HepG2 (cell line): ENCODE measurements at regions not wholly inside any gene's neighbourhood (a gene's known extent, or its start where the extent isn't known, plus 50 kb on each side); places are given as distances from the start of the nearest gene placed in this dataset.

Source experiments
- ATAC-seq: fragments of 200-7000 bp; cut with Tn5 transposase; 3 replicates; pipeline ENCODE4 v1.9.1; 2020; ENCODE audit warnings: mild to moderate bottlenecking, moderate library complexity
- BruUV-seq: library from RNA; stranded (reverse); fragments of 400-500 nt; replicated peaks from 2 replicates; lab custom pipeline; 2021; lab: Mats Ljungman, UMichigan
- CTCF ChIA-PET: fragments of 300-600 bp; formaldehyde crosslinking; extraction: SDS; loops from one replicate; lab custom pipeline; 2021; ENCODE audit warnings: low total read pairs, inconsistent platforms, low intra/inter-chr PET ratio; lab: Yijun Ruan, JAX
- POLR2A ChIA-PET: fragments of 350-600 bp; sonication (Branson Sonifier 250); formaldehyde crosslinking; loops from one replicate; lab custom pipeline; 2020; ENCODE audit warnings: antibody characterized with exemption, inconsistent platforms; lab: Yijun Ruan, JAX
- DNase-seq: peaks from one replicate; pipeline ENCODE4 v3.0.0-alpha.2; 2015; ENCODE audit warnings: low spot score
- FAIRE-seq: peaks from 3 replicates; lab custom pipeline; 2011; peaks lifted over from hg19 to GRCh38; lab: Jason Lieb, UNC
- H2AFZ ChIP-seq: one replicate; pipeline ENCODE4 v1.6.1; 2011; ENCODE audit warnings: low read length, inconsistent platforms
- H3K27ac ChIP-seq: fragments of 300-600 bp; 3 replicates; pipeline ENCODE4 v1.8.0; 2011; ENCODE audit warnings: mixed run types, mild to moderate bottlenecking, mixed read lengths, low read length, inconsistent platforms; ENCODE audit not compliant: insufficient read depth; ENCODE audit errors: extremely low read length
- H3K27me3 ChIP-seq, 2 experiments: fragments of 200-600 bp in 1 of 2; 2 replicates in 1 of 2; 3 replicates in 1 of 2; pipeline versions ENCODE4 v1.6.0 to v1.8.0; 2011; ENCODE audit warnings: low read length in 2 of 2, mild to moderate bottlenecking in 2 of 2, moderate library complexity in 2 of 2, inconsistent platforms in 1 of 2; ENCODE audit not compliant: insufficient read depth in 2 of 2, control insufficient read depth in 1 of 2
- H3K36me3 ChIP-seq, 2 experiments: fragments of 200-600 bp in 1 of 2; replicated peaks in 1 of 2; 2 replicates in 1 of 2; 3 replicates in 1 of 2; pipeline versions ENCODE4 v1.5.1 to v1.8.0; 2011; ENCODE audit warnings: low read length in 2 of 2, inconsistent platforms in 1 of 2; ENCODE audit not compliant: insufficient read depth in 2 of 2, control insufficient read depth in 1 of 2
- H3K4me1 ChIP-seq: 2 replicates; pipeline ENCODE4 v1.5.1; 2012; ENCODE audit warnings: low read length, inconsistent platforms; ENCODE audit not compliant: insufficient read depth
- H3K4me2 ChIP-seq: 2 replicates; pipeline ENCODE4 v1.6.0; 2011; ENCODE audit warnings: low read depth, low read length, inconsistent platforms
- H3K4me3 ChIP-seq, 3 experiments: fragments of 200-600 bp in 1 of 3; sonication (generic), shearing (Covaris generic) in 1 of 3; replicated peaks in 1 of 3; 2 replicates each; pipeline ENCODE4 v1.5.1; 2011 to 2016; ENCODE audit warnings: low read length in 3 of 3, inconsistent platforms in 2 of 3, low read depth in 2 of 3, mild to moderate bottlenecking in 2 of 3, control low read depth in 1 of 3, mixed read lengths in 1 of 3; ENCODE audit not compliant: insufficient read depth in 1 of 3
- H3K79me2 ChIP-seq: one replicate; pipeline ENCODE4 v1.6.1; 2011; ENCODE audit warnings: low read length, inconsistent platforms; ENCODE audit not compliant: insufficient read depth
- H3K9ac ChIP-seq: 2 replicates; pipeline ENCODE4 v1.6.0; 2011; ENCODE audit warnings: mild to moderate bottlenecking, low read depth, low read length, inconsistent platforms; ENCODE audit not compliant: insufficient read depth
- H3K9me3 ChIP-seq: 2 replicates; pipeline ENCODE4 v1.5.1; 2012; ENCODE audit warnings: mild to moderate bottlenecking, low read length
- H4K20me1 ChIP-seq: 2 replicates; pipeline ENCODE4 v1.6.0; 2011; ENCODE audit warnings: inconsistent platforms, mild to moderate bottlenecking, low read length, moderate library complexity; ENCODE audit not compliant: insufficient read depth
- MZF1 ChIP-seq: sonication (generic); formaldehyde crosslinking; IDR thresholded peaks from 2 replicates; pipeline ENCODE4 v1.8.1; 2023; ENCODE audit warnings: mild to moderate bottlenecking, missing genetic modification reagents, borderline replicate concordance
- NFE2L1 ChIP-seq: sonication (generic); formaldehyde crosslinking; IDR thresholded peaks from 2 replicates; pipeline ENCODE4 v1.4.0; 2020; ENCODE audit warnings: missing genetic modification reagents, mild to moderate bottlenecking, borderline replicate concordance
- TOE1 ChIP-seq: sonication (generic); formaldehyde crosslinking; IDR thresholded peaks from 2 replicates; pipeline ENCODE4 v1.4.0; 2020; ENCODE audit warnings: mild to moderate bottlenecking, missing genetic modification reagents
- ZNF10 ChIP-seq: sonication (generic); formaldehyde crosslinking; IDR thresholded peaks from 2 replicates; pipeline ENCODE4 v1.4.0; 2020; ENCODE audit warnings: mild to moderate bottlenecking, low read depth, missing genetic modification reagents, borderline replicate concordance
- ZNF101 ChIP-seq: sonication (generic); formaldehyde crosslinking; IDR thresholded peaks from 2 replicates; pipeline ENCODE4 v1.4.0; 2020; ENCODE audit warnings: mild to moderate bottlenecking, low read depth, missing genetic modification reagents, borderline replicate concordance
- ZNF124 ChIP-seq: sonication (generic); formaldehyde crosslinking; IDR thresholded peaks from 2 replicates; pipeline ENCODE4 v1.4.0; 2020; ENCODE audit warnings: missing genetic modification reagents
- ZNF292 ChIP-seq: sonication (generic); formaldehyde crosslinking; IDR thresholded peaks from 2 replicates; pipeline ENCODE4 v1.8.1; 2022; ENCODE audit warnings: mild to moderate bottlenecking, low read depth, missing genetic modification reagents, borderline replicate concordance
- ZNF746 ChIP-seq: sonication (generic); formaldehyde crosslinking; IDR thresholded peaks from 2 replicates; pipeline ENCODE4 v1.8.0; 2022; ENCODE audit warnings: mild to moderate bottlenecking, missing genetic modification reagents
- ZNF790 ChIP-seq: sonication (generic); formaldehyde crosslinking; IDR thresholded peaks from 2 replicates; pipeline ENCODE4 v1.8.0; 2022; ENCODE audit warnings: missing genetic modification reagents, mild to moderate bottlenecking, borderline replicate concordance
- ZNF792 ChIP-seq: IDR thresholded peaks from 2 replicates; pipeline ENCODE4 v1.6.1; 2016
- WGBS: methylation state at CpG from one replicate; pipeline ENCODE4 v1.1.6; 2017; ENCODE audit warnings: low lambda C conversion rate; 5-methylcytosine and 5-hydroxymethylcytosine counted together
- in situ Hi-C: cut with HindIII; loops from 2 replicates; pipeline ENCODE4 v1.10.0; 2017; ENCODE audit warnings: low pct_unique_long_range_greater_than_20kb; ENCODE audit not compliant: extremely low pct_ligation_motif_present
- intact Hi-C: fragments of 100-400 bp; cut with micrococcal nuclease; formaldehyde crosslinking; loops from one replicate; pipeline ENCODE4 v1.10.0; 2022; ENCODE audit not compliant: unreplicated experiment
- TF ChIP-seq, protein P1 (sequence below): sonication (generic); formaldehyde crosslinking; IDR thresholded peaks from 2 replicates; pipeline ENCODE4 v1.8.0; 2022; ENCODE audit warnings: missing genetic modification reagents, low read depth, mild to moderate bottlenecking, borderline replicate concordance

DNA sequence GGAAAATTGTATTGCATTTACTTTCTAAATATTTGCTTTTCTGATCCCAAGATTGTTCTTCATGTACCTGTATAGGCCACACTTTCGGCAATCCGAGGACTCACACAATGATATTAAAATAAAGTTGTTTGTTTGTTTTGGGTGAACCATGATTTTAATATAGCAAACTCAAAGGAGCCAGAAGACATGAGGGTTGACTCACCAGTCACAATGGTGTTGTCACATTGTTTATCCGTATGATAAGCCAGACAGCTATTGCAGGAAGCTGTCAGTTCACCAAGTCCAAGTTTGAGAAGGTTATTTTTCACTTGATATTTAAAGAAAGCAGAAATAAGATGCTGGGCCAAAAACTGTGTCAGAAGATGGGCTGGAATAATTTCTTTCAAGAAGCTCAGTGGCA, 67.1 kb upstream of the CPM start:
- no peak overlapping the region for H2AFZ ChIP-seq
- H3K9me3 ChIP-seq, result peaks cover 10% of the 10 kb centered on the region; the same call in 1 of the 2 replicates
- H3K4me1 ChIP-seq, result no peaks in the 10 kb centered on the region
- no peaks in the 10 kb centered on the region for H4K20me1 ChIP-seq
- in situ Hi-C loops (no loop called here), intact Hi-C loops (no loop called here)
- H3K4me2 ChIP-seq, result no peak overlapping the region
- no peak for TF ChIP-seq ZNF746
- TF ChIP-seq ZNF101 (CRISPR knock-in tag), result no peak
- no peak for TF ChIP-seq ZNF790
- no peak for TF ChIP-seq ZNF792 (CRISPR knock-in tag)
- no peak for TF ChIP-seq ZNF124 (CRISPR knock-in tag)
- no peak for TF ChIP-seq MZF1
- TF ChIP-seq, protein P1, sequence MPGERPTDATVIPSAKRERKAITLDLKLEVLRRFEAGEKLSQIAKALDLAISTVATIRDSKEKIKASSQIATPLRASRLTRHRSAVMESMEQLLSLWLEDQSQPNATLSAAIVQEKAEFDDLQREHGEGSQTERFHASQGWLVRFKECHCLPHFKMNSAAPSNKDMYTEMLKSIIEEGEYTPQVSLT (CRISPR knock-in tag), result no peak
- TF ChIP-seq ZNF10 (CRISPR knock-in tag), result no peak
- no peak for TF ChIP-seq NFE2L1 (CRISPR knock-in tag)
- no peak for TF ChIP-seq TOE1 (CRISPR knock-in tag)
- TF ChIP-seq ZNF292, result no peak
- BruUV-seq, result no TSS peak
- 42% methylated on average over 3 of the region's 3 CpGs for WGBS
- H3K4me3 ChIP-seq, result no peak overlapping the region
- no peak for ATAC-seq
- no peak for DNase-seq
- CTCF ChIA-PET, result no interaction called here
- no peaks in the 10 kb centered on the region; a peak in 1 of 5 replicates for H3K27me3 ChIP-seq
- H3K27ac ChIP-seq, result no peak overlapping the region
- no peak for FAIRE-seq
- H3K9ac ChIP-seq, result no peak overlapping the region
- H3K36me3 ChIP-seq, result no peaks in the 10 kb centered on the region
- no peaks in the 10 kb centered on the region for H3K79me2 ChIP-seq
- POLR2A ChIA-PET, result no interaction called here
